Muscle of back (tissue), 3 donors: ENCODE measurements at regions not wholly inside any gene's neighbourhood (a gene's known extent, or its start where the extent isn't known, plus 50 kb on each side); places are given as distances from the start of the nearest gene placed in this dataset.

Source experiments
- DNase-seq, 3 donors: peaks; one replicate each; pipeline versions ENCODE4 v3.0.0 to v3.0.0-alpha.2; 2013

DNA sequence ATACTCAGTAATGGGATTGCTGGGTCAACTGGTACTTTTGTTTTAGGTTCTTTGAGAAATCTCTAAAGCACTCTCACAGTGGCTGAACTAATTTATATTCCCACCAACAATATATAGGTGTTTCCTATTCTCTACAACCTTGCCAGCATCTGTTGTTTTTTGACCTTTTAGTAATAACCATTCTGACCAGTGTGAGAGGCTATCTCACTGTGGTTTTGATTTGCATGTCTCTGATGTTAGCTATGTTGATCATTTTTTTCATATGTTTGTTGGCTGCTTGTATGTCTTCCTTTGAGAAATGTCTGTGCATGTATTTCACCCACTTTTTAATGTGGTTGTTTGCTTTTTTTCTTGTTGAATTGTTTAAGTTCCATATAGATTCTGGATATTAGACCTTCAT, 98.2 kb upstream of the DCBLD2 start:
- no peak for DNase-seq

DNA sequence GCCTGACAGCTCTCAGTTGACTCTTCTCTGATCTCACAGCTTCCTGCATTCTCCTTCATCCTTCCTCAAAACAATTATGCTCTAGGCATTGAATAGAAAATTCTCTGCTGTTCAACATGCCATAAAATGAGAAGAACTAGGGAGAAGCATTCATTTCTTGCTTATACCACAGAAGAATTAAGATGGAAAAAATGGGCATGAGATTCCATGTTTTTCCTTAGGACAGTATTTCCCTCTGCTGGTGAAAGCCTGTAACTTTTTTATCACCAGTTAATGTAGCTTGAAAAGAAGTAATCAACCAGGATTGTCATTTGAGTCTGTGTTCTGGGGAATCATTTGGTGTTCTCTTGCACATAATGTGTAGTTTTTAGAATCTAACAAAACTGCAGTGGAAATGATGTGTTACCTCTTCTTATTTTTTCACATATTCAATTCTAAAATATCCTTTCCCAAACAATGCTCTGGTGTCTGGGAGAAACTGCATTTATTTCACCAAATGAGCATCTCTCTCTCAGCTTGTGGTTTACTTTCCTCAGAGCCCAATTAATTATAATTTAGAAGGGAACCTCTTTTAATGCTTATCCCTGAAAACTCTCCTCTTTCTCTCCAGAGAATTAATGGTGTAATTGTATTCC, 92.8 kb upstream of the DCBLD2 start:
- DNase-seq = peak; percentile 35 to 63 (median 45)

DNA sequence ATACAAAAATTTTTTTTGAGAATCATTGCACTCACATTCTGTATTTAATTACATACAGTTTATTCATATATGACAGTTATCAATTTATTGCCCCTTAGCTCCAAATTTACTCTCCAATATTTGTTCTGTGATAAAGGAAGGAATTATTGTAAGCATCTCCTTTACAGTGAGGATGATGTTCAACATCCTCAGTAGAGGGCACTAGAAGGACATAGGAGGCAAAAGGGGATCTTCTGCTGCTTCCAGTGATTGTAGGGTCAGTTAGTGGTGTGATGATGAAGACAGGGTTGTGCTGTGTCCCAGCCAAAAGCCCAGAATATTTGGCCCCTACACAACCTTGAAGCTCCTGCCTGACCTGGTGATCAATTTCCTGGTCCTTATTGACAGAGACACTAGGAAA, 89.9 kb upstream of the DCBLD2 start:
- no peak for DNase-seq

DNA sequence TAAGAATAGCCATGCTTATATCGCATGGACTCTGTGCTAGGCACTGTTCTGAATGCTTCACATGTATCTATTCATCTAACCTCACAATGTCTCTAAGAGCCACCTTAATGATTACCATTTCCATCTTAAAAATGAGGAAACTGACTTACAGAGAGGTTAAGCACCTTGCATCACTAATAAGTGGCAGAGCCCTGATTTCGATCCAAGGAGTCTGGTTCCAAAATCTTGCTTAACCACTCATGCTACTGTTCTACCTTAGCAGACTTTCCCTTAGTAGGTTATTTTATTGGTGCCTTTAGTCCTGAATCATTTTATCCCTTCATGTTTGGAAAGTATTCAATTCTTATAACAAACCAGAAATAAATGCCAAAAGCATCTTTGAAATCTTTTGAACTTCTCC, 89.2 kb upstream of the DCBLD2 start:
- DNase-seq = no peak

DNA sequence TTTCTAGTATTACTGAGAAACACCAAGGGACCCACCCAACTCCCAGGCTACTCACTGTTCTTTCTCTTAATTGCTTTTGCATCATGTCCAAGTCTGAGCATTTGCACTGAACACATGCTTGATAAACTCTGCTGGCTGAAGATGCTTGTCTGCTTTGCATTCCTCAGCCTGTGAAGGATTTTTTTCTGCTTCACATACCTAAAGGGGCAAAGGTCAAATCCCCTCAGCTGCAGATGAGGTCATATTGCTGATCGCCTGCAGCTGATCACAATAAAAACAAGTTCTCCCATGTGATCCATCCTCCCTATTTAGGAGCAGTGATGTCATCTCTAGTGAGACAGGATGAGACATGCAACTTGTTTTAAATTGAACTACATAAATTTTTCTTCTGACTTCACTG, 84.6 kb upstream of the DCBLD2 start:
- peak; percentile 69 to 94 (median 86) for DNase-seq

DNA sequence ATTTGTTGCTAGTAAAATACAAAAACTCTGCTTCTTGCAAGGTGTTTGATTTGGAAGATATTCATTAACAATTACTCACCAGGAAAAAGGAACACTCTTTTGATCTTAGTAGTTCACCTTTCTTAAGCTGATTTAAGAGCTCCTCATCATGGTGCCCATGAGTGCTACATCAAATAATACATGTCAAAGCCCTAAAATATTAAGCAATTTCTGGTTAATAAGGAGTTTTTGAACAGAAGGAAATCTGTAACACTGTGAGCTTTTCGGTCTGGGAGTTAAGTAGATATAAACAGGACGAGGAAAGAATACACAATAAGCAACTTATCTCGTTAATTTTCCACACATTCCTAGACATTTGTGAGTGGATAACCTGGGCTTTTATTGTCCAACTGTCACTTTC, 83.9 kb upstream of the DCBLD2 start:
- DNase-seq = peak in 2 of 3 donors; percentile 16 to 59

DNA sequence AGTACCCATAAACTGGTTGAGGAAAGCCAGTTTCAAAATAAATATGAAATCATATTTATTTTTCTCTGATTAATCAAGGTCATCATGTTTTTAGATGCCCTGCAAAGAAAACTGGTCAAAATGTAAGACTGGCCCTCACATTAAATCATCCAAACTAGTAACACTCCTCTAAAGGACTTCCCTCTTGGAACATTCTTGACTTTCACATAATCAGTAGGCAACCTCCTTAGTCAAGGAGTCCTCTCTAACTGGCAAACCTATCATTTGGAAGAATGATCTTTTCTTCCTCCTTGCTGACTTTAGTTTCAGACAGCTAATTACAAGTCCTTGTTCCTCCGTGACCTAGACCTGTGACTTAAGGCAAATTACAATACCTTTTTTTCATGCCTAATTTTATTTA, 82.5 kb upstream of the DCBLD2 start:
- no peak for DNase-seq

DNA sequence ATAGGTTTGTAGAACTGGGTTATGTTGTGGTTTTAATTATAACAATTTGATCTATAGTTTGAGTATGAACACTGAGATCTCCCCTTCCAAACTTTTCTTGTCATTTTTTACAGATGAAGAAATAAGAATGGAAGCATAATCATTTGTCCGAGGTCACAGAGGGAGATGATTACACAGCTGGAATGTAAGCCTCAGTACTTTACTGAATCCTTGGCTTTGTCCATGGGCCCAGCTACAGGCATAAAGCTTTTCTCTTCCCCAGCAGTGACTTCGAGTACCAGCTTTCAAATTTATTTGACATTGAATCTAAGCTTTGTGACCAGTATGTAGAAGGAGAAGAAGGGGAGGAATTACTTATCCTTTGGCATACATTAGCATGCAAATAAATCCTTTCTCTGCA, 80.9 kb upstream of the DCBLD2 start:
- peak; percentile 25 to 74 (median 40) for DNase-seq

DNA sequence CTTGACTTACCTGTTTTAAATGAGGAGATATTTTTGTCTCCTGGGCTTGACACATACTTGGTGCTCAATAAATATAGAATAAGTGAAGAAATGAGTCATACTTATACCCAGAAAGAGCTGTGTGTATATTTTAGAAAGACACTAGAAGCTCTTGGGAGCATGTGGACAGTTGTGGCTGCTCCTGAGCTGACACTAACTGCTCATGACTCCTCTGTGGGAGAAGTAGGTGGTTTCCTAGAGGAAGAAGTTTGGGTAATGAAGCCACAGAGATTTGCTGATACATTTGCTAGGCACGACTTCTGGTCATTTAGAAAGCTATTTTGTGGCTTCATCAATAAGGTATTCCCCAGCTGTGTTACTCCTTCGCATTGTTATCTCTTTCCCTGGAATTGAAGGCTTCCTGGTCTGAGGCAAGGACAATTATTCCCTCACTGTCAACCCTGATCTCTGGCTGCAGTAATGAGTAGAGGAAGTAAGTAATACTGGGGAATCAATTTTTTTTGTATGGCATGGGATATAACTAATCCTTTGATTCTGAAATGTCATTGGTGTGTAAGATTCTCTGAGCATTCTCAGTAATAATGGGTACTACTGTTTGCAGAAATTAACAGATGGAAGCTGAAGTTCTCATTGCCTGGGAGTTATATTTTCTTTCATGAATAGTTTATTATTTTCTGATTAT, 79.6 kb upstream of the DCBLD2 start:
- DNase-seq = peak in 1 of 3 donors; percentile 54

DNA sequence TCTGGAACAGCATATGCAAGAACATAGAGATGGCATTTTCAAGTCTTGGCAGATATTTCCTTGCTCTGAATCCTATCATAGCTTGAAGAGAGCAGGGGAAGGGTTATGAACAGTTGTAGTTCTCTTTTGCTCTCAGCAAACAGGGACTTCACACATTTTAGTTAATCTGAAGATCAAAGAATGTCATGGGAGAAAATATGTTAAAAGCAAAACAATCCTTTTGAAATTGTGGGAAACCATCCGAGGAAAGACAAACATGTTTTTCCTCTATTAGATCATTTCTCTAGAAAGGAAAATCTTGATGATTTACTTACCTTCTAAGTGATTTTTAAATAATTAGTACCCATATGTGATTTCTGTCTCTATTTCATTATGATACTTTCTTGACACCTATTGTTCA, 77.8 kb upstream of the DCBLD2 start:
- DNase-seq = no peak

DNA sequence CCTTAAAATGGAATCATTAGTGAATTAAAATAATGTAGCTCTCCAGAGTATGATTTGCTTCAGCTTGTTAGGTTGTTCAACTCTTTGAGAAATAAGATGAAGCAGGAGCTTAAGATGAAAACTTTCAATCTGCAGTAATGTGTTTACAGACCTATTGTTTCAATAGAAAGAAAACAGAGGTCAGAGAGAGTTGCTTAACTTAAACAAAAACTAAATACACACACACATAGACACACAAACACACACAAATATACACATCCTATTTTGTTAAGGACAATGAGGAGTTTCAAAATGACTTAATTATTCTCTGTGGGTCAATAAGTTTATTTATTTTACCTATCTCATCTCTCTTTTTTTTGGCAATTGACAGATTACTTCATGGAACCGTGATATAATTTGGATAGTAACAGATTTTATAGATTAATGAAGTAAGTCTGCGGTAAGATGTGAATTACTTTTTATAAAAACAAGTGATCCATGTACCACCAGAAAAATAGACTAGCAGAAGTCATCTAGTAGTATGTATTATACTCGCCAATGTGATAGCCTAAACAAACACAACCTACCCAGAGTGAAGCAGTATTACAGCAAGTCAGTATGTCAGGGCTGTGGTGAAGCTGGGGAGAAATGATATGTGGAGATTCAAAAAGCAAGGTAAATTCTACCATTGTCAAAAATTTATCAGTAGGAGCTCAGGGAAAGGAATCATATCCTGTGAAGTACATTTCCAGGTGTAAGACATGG, 76.7 kb upstream of the DCBLD2 start:
- no peak for DNase-seq

DNA sequence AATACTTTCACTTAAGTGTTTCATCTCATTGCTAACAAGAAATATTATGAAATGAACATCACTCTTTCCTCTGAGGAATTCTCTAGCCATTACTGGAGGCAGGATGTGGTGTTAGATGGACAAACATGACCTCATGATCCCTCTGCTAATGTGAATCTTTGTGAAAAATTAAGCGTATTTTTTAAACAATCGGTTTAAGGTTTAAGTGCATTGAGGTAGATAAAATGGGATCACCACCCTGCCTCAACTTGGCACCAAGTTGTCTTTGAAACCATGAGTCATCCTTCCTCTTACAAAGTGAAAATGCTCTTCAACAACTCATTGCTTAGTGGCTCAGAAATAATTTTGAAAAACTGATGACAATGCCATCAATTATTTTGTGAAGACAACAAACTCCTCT, 76.0 kb upstream of the DCBLD2 start:
- DNase-seq = peak in 1 of 3 donors; percentile 53

DNA sequence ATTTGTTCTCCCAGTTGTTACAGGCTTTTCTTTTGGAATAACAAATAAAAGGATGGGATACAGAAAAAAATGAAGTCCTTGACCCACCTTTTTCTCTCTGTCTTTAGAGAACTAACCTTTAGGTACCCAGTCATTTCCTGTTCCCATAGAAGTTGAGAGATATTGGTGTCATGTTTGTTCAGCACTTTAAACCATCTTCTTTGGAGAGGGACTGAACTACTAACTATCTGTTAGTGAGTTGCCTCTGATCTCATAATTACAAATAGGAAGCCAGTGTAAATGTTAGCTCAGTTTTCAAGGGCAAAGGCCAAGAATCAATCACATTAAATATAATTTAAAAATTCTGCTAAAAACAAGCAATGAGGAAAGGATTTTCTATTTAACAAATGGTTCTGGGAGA, 72.9 kb upstream of the DCBLD2 start:
- no peak for DNase-seq

DNA sequence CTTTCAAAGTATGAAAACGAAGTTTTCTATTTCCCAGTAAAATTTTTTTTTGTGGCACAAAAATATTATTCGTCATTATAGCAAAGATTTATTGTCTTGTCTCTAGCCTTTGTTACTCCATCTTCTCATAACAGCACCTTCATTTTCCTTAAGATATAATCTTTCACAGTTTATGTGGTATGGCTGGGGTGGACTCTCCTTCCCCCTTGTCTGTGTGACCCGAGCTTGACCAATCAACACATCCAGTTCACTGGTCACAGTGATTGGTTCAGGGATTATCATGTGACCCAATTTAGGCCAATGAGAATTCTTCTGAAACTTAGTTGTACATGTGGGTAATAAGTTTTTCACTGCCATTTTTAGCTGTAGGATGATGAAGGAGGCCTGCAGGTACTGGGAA, 71.2 kb upstream of the DCBLD2 start:
- DNase-seq = no peak

DNA sequence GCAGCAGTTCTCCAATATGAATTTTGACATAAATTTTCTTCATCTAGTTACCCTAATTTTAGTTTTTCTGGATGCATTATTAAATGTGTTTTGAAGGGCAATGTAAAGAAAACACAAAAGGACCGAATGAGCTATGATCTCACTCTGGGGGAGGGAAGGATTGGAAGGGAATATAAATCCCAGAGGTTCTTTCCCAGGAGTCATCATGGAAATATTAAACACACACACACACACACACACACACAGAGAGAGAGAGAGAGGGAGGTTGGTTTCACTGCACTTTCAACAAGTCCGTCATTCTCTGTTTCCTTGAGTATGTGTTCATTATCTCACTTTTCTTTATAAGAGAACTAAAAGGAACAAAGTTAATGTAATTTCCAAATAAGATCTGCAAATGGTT, 70.7 kb upstream of the DCBLD2 start:
- peak; percentile 25 to 90 (median 53) for DNase-seq

DNA sequence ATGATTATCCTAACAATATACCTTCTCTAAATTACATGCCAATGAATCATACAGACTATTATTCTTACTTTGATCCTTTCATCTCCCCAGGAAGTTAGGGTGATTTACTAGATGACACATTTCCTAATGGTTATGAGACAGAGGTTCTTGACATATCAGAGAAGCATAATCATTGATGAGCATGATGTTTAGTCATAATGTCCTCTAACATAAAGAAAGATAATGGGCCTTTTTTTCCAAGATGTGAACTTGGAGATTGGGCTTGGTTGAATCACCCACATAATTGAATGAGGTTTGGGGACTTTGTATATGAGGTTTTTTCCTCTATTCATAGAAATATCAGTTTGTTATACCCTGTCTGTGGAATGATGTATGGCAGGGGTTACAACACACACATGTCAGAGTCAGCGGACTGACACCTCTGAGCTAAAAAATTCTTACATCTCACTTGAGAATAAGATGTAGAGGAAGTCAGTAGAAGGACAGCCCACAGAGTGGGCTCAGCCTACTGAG, 69.7 kb upstream of the DCBLD2 start:
- peak in 1 of 3 donors; percentile 91 for DNase-seq

DNA sequence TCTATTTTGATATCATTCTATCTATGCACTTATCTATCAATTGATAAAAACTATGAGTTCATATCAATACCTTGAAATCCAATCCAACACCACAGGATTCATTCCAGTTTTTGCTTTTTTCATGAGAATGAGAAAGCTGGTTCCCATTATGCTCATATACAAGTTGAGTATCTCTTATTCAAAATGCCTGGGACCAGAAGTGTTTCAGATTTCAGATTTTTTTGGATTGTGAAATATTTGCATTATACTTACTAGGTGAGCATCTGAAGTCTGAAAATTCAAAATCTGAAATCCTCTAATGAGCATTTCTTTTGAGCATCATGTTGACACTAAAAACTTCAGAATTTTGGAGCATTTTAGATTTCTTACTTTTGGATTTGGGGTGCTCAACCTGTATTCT, 67.8 kb upstream of the DCBLD2 start:
- no peak for DNase-seq

DNA sequence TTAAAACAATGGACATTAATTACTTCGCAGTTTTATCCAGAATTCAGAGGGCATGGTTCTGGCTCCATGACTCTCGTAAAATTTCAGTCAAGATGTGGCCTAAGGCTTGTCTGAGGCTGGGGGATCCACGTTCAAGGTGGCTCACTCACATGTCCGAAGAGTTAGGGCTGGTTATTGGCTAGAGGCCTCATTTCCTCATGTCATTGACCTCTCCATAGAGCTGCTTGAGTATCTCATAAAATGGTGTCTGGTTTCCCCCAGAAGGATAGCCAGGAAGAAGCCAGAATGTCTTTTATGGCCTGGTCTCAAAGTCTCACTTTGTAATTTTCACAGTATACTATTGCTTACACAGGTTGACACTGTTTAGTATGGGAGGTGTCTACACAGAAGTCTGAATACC, 67.3 kb upstream of the DCBLD2 start:
- no peak for DNase-seq

DNA sequence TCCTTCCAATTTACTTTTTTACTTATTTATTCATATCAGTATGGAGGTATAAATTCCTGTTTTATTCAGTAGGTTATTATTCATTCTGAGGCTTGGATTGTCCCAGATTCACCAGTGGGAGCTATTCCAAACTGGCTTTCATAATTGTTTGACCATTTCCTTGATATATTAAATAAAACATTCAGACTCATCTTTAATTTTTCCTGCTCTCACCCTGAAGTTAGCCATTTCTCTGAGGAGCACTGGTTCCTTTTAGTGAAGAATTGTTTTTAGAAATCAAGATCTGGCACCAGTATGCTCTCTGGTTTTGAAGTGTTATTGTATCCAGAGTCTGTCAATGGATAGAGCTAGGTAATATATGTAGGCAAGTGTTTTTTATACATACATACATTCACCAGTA, 66.9 kb upstream of the DCBLD2 start:
- no peak for DNase-seq

DNA sequence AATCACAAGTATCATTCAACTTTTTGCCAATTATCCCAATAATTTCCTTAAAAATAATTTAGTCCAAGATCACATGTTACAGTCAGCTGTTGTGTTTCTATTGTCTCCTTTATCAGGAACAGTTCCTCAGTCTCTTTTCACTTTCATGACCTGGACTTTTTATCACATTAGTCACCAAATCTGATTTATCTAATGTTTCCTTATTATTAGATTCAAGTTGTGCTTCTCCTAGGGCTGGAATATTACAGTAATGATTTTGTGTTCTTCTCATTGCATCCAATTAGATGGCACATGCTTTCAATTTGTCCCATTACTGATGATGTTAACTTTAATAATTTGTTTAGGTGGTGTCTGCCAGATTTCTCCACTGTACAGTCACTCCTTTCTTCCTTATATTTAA, 66.3 kb upstream of the DCBLD2 start:
- no peak for DNase-seq

DNA sequence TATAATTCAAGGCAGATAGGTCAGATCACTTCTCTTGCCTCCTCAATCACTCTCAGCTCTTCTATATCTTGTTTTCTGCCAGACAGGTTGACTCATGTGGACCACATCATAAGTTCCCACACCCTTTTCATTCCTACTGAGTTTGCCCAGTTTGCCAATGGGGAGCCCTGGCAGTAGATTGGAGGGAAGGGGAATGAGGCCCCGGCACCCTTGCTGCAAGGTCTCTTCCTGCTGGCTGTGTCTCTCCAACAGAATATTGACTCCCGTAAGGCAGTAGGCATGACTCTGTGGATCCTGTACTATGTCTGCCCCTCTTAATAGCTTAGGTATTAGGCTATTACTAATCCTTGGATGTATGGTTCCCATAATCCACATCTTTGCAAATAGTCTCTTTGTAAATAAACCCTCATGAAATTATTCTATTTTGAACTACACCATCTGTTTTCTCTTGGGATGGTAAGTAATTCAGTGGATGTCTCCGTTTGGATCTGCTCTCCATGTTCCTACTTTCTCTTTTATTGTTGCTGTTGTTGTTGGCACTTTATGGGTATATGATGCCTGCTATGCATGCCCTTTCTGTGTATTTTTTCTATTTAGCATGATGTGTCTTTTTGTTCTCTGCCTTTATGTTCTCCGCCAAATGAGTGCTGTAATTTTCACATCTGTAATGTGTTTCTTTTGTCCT, 65.5 kb upstream of the DCBLD2 start:
- peak in 1 of 3 donors; percentile 48 for DNase-seq

DNA sequence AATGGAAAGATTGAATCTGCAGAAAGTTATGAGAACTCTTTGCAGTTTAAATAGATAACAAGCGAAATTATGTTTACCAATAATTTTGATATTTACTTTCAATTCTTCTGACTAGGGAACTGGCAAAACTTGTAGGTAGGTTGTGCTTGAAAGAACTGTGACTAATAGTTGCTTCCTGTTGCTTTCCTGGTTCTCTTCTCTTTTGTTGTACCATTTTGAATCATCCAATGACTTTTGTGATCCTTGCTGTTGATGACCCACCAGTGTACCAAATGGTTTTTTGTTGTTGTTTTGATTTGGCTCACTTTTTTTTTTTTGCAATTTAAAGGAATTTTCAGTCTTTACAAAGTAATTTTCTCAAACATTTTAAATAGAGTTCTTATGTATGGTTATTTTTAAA, 64.9 kb upstream of the DCBLD2 start:
- DNase-seq = no peak
